Kidney (tissue), 13 donors: ENCODE measurements at regions not wholly inside any gene's neighbourhood (a gene's known extent, or its start where the extent isn't known, plus 50 kb on each side); places are given as distances from the start of the nearest gene placed in this dataset.

Experiments used
- DNase-seq, 5 donors: peaks; one replicate each; pipeline ENCODE4 v3.0.0-alpha.2; 2013 to 2020
- FAIRE-seq: peaks from 2 replicates; lab custom pipeline; 2012; peaks lifted over from hg19 to GRCh38; lab: Jason Lieb, UNC
- H3K27ac ChIP-seq, 2 donors: one replicate each; pipeline ENCODE4 v1.7.0; 2013; ENCODE audit warnings: low read depth in 2 of 2, low read length in 2 of 2, inconsistent platforms in 1 of 2
- H3K27me3 ChIP-seq: one replicate; pipeline ENCODE4 v1.7.1; 2013; ENCODE audit warnings: low read length, inconsistent platforms; ENCODE audit not compliant: control insufficient read depth, insufficient read depth
- H3K36me3 ChIP-seq, 3 donors: one replicate each; pipeline versions ENCODE4 v1.7.0 to v1.7.1; 2013; ENCODE audit warnings: low read length in 3 of 3, control low read depth in 1 of 3, inconsistent platforms in 1 of 3; ENCODE audit not compliant: insufficient read depth in 3 of 3, control insufficient read depth in 2 of 3
- H3K4me1 ChIP-seq, 3 donors: one replicate each; pipeline versions ENCODE4 v1.7.0 to v1.7.1; 2013; ENCODE audit warnings: low read length in 3 of 3, inconsistent platforms in 1 of 3, low read depth in 1 of 3; ENCODE audit not compliant: control insufficient read depth in 2 of 3, insufficient read depth in 2 of 3
- H3K4me3 ChIP-seq, 3 donors: one replicate each; pipeline versions ENCODE4 v1.7.0 to v1.8.1; 2013; ENCODE audit warnings: low read length in 3 of 3, control low read depth in 1 of 3, inconsistent platforms in 1 of 3
- H3K9ac ChIP-seq, 3 donors: one replicate each; pipeline versions ENCODE4 v1.7.0 to v1.7.1; 2013; ENCODE audit warnings: low read length in 3 of 3, control low read depth in 1 of 3, inconsistent platforms in 1 of 3
- H3K9me3 ChIP-seq, 3 donors: one replicate each; pipeline versions ENCODE4 v1.7.0 to v1.7.1; 2013; ENCODE audit warnings: low read length in 3 of 3, control low read depth in 1 of 3, inconsistent platforms in 1 of 3; ENCODE audit not compliant: control insufficient read depth in 2 of 3, insufficient read depth in 1 of 3
- intact Hi-C: fragments of 100-400 bp; cut with DNase I; formaldehyde crosslinking; loops from one replicate; pipeline ENCODE4 v1.11.1; 2022
- TF ChIP-seq, protein P1 (sequence below): IDR thresholded peaks from 3 replicates; pipeline ENCODE4 v1.5.1; 2012; ENCODE audit warnings: mild to moderate bottlenecking, moderate library complexity, borderline replicate concordance; ENCODE audit not compliant: insufficient read depth; ENCODE audit errors: extremely low read depth
- donor health status: control.
- donor health status: control.
- donor health status: control.
- donor health status: control.
- donor health status: control.
- donor health status: DM: yes; HTN: yes; CAD: no.
- donor health status: Normal renal cell carcinoma (clear cell type).

DNA sequence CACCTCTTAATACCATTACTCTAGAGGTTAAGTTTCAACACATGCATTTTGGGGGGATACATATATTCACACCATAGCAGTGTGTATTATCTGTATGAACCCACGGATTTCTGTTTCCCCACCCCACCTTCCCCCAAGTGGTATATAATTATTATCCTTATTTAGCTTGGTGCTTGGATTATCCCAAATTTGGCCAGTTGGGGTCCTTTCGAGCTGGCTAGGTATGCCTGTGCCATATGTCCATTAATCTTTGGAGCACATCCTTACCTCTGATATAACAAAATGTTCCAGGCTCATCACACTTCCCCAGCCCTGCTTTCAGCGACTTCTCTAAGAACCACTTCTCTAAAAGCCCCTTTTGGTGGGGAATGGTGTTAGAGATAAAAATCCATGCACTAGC lies 118.7 kb upstream of the MLIP start:
- Histone ChIP-seq H3K4me1 (no peaks in the 10 kb centered on the region), H3K9ac (no peak overlapping the region), H3K27me3 (no peaks in the 10 kb centered on the region), H3K27ac (no peak overlapping the region), H3K9me3 (no peaks in the 10 kb centered on the region), H3K36me3 (no peaks in the 10 kb centered on the region), H3K4me3 (no peak overlapping the region)
- no peak for DNase-seq
- intact Hi-C loops: no loop called here
- TF ChIP-seq, protein P1, sequence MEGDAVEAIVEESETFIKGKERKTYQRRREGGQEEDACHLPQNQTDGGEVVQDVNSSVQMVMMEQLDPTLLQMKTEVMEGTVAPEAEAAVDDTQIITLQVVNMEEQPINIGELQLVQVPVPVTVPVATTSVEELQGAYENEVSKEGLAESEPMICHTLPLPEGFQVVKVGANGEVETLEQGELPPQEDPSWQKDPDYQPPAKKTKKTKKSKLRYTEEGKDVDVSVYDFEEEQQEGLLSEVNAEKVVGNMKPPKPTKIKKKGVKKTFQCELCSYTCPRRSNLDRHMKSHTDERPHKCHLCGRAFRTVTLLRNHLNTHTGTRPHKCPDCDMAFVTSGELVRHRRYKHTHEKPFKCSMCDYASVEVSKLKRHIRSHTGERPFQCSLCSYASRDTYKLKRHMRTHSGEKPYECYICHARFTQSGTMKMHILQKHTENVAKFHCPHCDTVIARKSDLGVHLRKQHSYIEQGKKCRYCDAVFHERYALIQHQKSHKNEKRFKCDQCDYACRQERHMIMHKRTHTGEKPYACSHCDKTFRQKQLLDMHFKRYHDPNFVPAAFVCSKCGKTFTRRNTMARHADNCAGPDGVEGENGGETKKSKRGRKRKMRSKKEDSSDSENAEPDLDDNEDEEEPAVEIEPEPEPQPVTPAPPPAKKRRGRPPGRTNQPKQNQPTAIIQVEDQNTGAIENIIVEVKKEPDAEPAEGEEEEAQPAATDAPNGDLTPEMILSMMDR: no peak
- no peak for FAIRE-seq

DNA sequence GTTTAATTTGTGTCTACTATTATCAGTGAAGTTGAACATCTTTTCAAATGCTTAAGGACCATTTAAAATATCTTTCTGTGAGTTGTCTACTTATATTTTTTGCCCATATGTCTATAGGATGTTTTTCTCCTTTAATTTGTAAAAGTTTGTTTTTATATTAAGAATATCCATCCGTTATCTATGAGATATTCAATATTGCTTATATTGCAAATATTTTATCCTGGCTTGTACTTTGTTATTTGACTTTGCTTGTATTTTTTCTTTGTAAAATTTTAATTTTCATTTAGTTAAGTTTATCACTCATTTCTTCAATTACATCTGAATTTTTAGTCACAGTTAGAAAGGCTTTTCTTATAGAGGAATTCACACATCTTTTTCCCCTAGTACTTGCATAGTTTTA lies 117.0 kb upstream of the MLIP start:
- DNase-seq: no peak
- Histone ChIP-seq H3K9ac (no peak overlapping the region), H3K4me1 (no peaks in the 10 kb centered on the region), H3K4me3 (no peak overlapping the region), H3K9me3 (no peaks in the 10 kb centered on the region), H3K27ac (no peak overlapping the region), H3K27me3 (no peaks in the 10 kb centered on the region), H3K36me3 (no peaks in the 10 kb centered on the region)
- TF ChIP-seq, protein P1: no peak
- intact Hi-C loops: no loop called here
- FAIRE-seq: no peak

DNA sequence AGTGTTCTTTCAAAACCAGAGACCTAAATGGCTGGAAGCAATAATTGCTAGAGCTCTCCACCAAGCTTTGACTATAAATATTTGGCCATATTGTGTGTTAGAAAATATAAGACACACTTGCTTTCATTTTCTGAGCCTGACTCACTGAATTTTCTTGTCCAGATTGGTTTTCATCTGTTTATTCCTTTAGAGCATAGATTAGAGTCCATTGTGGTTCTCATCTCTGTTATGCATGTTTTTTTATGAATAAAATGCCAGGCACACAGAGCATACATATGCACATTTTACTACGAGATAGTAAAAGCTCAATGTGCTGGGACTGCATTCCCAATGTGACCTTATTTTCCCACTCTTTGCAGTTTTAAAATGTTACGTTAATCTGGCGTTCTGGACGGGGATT lies 115.3 kb upstream of the MLIP start:
- Histone ChIP-seq H3K27ac (no peak overlapping the region), H3K4me3 (no peak overlapping the region), H3K4me1 (no peaks in the 10 kb centered on the region), H3K36me3 (no peaks in the 10 kb centered on the region), H3K9ac (no peak overlapping the region), H3K27me3 (no peaks in the 10 kb centered on the region), H3K9me3 (no peaks in the 10 kb centered on the region)
- DNase-seq: no peak
- no peak for FAIRE-seq
- TF ChIP-seq, protein P1: no peak
- intact Hi-C loops: no loop called here

DNA sequence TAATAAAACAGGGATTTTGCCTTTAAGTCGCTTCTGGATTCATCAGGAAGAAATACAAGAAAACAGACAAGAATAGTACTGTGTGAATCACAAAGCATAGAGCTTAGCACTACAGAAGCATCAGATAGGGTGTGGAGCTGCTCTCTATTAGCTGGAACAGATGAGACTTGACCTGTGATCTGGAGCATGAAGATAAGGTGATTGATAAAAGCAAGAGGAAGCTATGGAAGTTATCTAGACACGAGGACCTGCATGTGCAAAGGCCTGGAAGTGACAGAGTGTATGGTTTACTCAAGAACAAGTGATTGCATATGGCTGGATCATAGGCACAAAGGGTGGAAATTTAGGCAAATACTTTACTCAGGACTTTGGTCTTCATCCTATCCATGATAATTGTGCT lies 112.9 kb upstream of the MLIP start:
- H3K4me1 ChIP-seq: no peaks in the 10 kb centered on the region
- H3K4me3 ChIP-seq: no peak overlapping the region
- no peaks in the 10 kb centered on the region for H3K36me3 ChIP-seq
- H3K27me3 ChIP-seq: no peaks in the 10 kb centered on the region
- TF ChIP-seq, protein P1: no peak
- FAIRE-seq (no peak), DNase-seq (no peak)
- intact Hi-C loops: no loop called here
- no peaks in the 10 kb centered on the region for H3K9me3 ChIP-seq
- H3K9ac ChIP-seq: no peak overlapping the region
- H3K27ac ChIP-seq: no peak overlapping the region
